ENCODE measurements at regions not wholly inside any gene's neighbourhood (a gene's known extent, or its start where the extent isn't known, plus 50 kb on each side); places are given as distances from the start of the nearest gene placed in this dataset.

DNA sequence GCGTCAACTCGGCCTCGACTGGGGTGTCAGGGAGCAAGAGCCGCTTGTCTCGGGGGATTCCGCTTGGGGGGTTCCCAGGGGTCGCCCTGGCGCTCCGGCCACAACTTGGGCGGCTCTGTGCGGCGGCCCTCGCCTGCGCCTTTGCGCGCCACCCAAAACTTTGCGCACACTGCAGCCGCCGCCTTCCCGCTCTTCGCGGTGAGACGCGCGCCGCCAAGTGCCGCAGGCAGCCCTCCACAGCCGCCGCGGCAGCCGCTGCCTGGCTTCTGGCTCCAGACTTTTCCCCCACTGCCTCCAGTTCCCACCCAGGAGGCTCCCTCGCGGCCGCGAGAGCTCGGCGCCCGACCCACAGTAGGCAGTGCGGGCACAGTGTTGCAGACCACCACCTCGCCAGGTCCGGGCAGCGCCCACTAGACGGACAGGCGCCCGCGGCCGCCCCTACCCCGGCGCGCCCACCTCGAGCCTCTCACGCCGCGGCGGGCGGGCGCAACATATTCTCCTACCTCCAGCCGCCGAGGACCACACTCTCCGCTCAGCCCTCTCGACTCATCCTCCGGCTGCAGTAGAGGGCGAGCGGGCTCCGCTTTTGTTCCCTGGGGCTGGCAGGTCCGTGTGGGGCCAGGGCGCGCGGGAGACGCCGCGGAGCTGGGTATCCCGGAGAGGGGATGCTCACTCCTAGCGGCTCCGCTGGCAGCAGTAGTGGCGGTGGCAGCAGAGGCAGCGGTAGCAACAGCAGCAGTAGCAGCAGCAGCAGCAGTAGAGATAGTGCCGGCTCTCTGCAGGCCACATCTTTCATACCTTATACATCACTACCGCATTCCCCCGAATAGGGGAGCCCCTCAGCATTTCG is 296.6 kb downstream of the OMA1 start:
- TF ChIP-seq CTCF (IDR thresholded peaks at IDR 0.05) (peak in 1 of 4 donors; percentile 23), POLR2A (IDR thresholded peaks at IDR 0.05) (no peak)
